HEK293 (cell line): ENCODE measurements at regions not wholly inside any gene's neighbourhood (a gene's known extent, or its start where the extent isn't known, plus 50 kb on each side); places are given as distances from the start of the nearest gene placed in this dataset.

Source experiments
- CTCF ChIA-PET: fragments of 350-600 bp; formaldehyde crosslinking; extraction: SDS; loops from one replicate; lab custom pipeline; 2021; ENCODE audit warnings: antibody characterized with exemption; lab: Yijun Ruan, JAX
- POLR2A ChIA-PET: fragments of 300-600 bp; formaldehyde crosslinking; extraction: SDS; loops from one replicate; lab custom pipeline; 2020; ENCODE audit warnings: antibody characterized with exemption, inconsistent platforms; lab: Yijun Ruan, JAX
- H3K27ac ChIP-seq: fragments of 200-500 bp; sonication (Bioruptor generic); 2 replicates; pipeline ENCODE4 v1.5.1; 2014; ENCODE audit warnings: low read depth, low read length, control low read depth, inconsistent platforms; ENCODE audit errors: extremely low read depth
- H3K36me3 ChIP-seq, 2 experiments: fragments of 200-500 bp in 1 of 2; sonication (Bioruptor generic) in 1 of 2; 1 replicate in 1 of 2; 2 replicates in 1 of 2; pipeline ENCODE4 v1.5.1; 2014 to 2017; ENCODE audit warnings: inconsistent platforms in 2 of 2, low read length in 2 of 2; ENCODE audit not compliant: control insufficient read depth in 2 of 2, insufficient read depth in 1 of 2
- H3K4me1 ChIP-seq: fragments of 200-500 bp; sonication (Bioruptor generic); 2 replicates; pipeline ENCODE4 v1.5.1; 2014; ENCODE audit warnings: mild to moderate bottlenecking, low read length, inconsistent platforms; ENCODE audit not compliant: control insufficient read depth, insufficient read depth
- H3K4me3 ChIP-seq: 2 replicates; pipeline ENCODE4 v1.5.1; 2011; ENCODE audit warnings: low read depth, mild to moderate bottlenecking, control low read depth, low read length, moderate library complexity
- H3K9me3 ChIP-seq: fragments of 200-500 bp; sonication (Bioruptor generic); 2 replicates; pipeline ENCODE4 v1.5.1; 2014; ENCODE audit warnings: low read depth, low read length, inconsistent platforms; ENCODE audit not compliant: control insufficient read depth, insufficient read depth
- BCL6B ChIP-seq: fragments of 450-650 bp; formaldehyde crosslinking; IDR thresholded peaks from 2 replicates; pipeline ENCODE4 v1.5.1; 2017; ENCODE audit warnings: missing biosample characterization, missing genetic modification characterization
- GLI4 ChIP-seq: fragments of 450-650 bp; formaldehyde crosslinking; IDR thresholded peaks from 2 replicates; pipeline ENCODE4 v1.5.1; 2016; ENCODE audit warnings: missing biosample characterization, missing genetic modification characterization
- KLF16 ChIP-seq: fragments of 450-650 bp; formaldehyde crosslinking; IDR thresholded peaks from 2 replicates; pipeline ENCODE4 v1.5.1; 2017; ENCODE audit warnings: missing biosample characterization, missing genetic modification characterization
- MZF1 ChIP-seq: fragments of 450-650 bp; formaldehyde crosslinking; IDR thresholded peaks from 2 replicates; pipeline ENCODE4 v1.5.1; 2017; ENCODE audit warnings: missing biosample characterization, missing genetic modification characterization, borderline replicate concordance
- OVOL3 ChIP-seq: fragments of 450-650 bp; formaldehyde crosslinking; IDR thresholded peaks from 2 replicates; pipeline ENCODE4 v1.5.1; 2016; ENCODE audit warnings: missing biosample characterization, missing genetic modification characterization
- RBAK ChIP-seq: fragments of 450-650 bp; formaldehyde crosslinking; IDR thresholded peaks from 2 replicates; pipeline ENCODE4 v1.5.1; 2016; ENCODE audit warnings: missing biosample characterization, missing genetic modification characterization
- SCRT1 ChIP-seq: fragments of 450-650 bp; formaldehyde crosslinking; IDR thresholded peaks from 2 replicates; pipeline ENCODE4 v1.5.1; 2016; ENCODE audit warnings: missing biosample characterization, missing genetic modification characterization, borderline replicate concordance
- YY1 ChIP-seq: fragments of 450-650 bp; formaldehyde crosslinking; IDR thresholded peaks from 2 replicates; pipeline ENCODE4 v1.5.1; 2018; ENCODE audit warnings: missing biosample characterization, missing genetic modification characterization
- ZBTB8A ChIP-seq: fragments of 450-650 bp; formaldehyde crosslinking; IDR thresholded peaks from 2 replicates; pipeline ENCODE4 v1.5.1; 2016; ENCODE audit warnings: missing biosample characterization, missing genetic modification characterization
- ZNF140 ChIP-seq: fragments of 450-650 bp; formaldehyde crosslinking; IDR thresholded peaks from 2 replicates; pipeline ENCODE4 v1.5.1; 2016; ENCODE audit warnings: missing biosample characterization, missing genetic modification characterization
- ZNF169 ChIP-seq: fragments of 450-650 bp; formaldehyde crosslinking; IDR thresholded peaks from 2 replicates; pipeline ENCODE4 v1.5.1; 2016; ENCODE audit warnings: missing biosample characterization, missing genetic modification characterization
- ZNF202 ChIP-seq: fragments of 450-650 bp; formaldehyde crosslinking; IDR thresholded peaks from 2 replicates; pipeline ENCODE4 v1.5.1; 2016; ENCODE audit warnings: missing biosample characterization, missing genetic modification characterization, borderline replicate concordance
- ZNF221 ChIP-seq: fragments of 450-650 bp; formaldehyde crosslinking; IDR thresholded peaks from 2 replicates; pipeline ENCODE4 v1.5.1; 2017; ENCODE audit warnings: missing biosample characterization, missing genetic modification characterization, borderline replicate concordance
- ZNF24 ChIP-seq: fragments of 450-650 bp; formaldehyde crosslinking; IDR thresholded peaks from 2 replicates; pipeline ENCODE4 v1.5.1; 2016; ENCODE audit warnings: missing biosample characterization, missing genetic modification characterization
- ZNF292 ChIP-seq: fragments of 450-650 bp; formaldehyde crosslinking; IDR thresholded peaks from 2 replicates; pipeline ENCODE4 v1.5.1; 2016; ENCODE audit warnings: low read depth, missing biosample characterization, missing genetic modification characterization, borderline replicate concordance
- ZNF324 ChIP-seq: fragments of 450-650 bp; formaldehyde crosslinking; IDR thresholded peaks from 2 replicates; pipeline ENCODE4 v1.5.1; 2016; ENCODE audit warnings: missing biosample characterization, missing genetic modification characterization
- ZNF37A ChIP-seq: fragments of 450-650 bp; IDR thresholded peaks from 2 replicates; pipeline ENCODE4 v1.5.1; 2018; ENCODE audit warnings: missing biosample characterization, missing genetic modification characterization
- ZNF394 ChIP-seq: fragments of 450-650 bp; formaldehyde crosslinking; IDR thresholded peaks from 2 replicates; pipeline ENCODE4 v1.5.1; 2016; ENCODE audit warnings: missing biosample characterization, missing genetic modification characterization, mild to moderate bottlenecking, moderate library complexity, borderline replicate concordance
- ZNF548 ChIP-seq: fragments of 450-650 bp; formaldehyde crosslinking; IDR thresholded peaks from 2 replicates; pipeline ENCODE4 v1.5.1; 2016; ENCODE audit warnings: missing biosample characterization, missing genetic modification characterization
- ZNF555 ChIP-seq: fragments of 450-650 bp; formaldehyde crosslinking; conservative IDR thresholded peaks from 2 replicates; pipeline ENCODE4 v1.5.1; 2017; ENCODE audit warnings: missing biosample characterization, mild to moderate bottlenecking, missing genetic modification characterization, inconsistent platforms
- ZNF558 ChIP-seq: fragments of 450-650 bp; formaldehyde crosslinking; IDR thresholded peaks from 2 replicates; pipeline ENCODE4 v1.5.1; 2016; ENCODE audit warnings: missing biosample characterization, missing genetic modification characterization
- ZNF561 ChIP-seq: fragments of 450-650 bp; IDR thresholded peaks from 2 replicates; pipeline ENCODE4 v1.5.1; 2018; ENCODE audit warnings: missing biosample characterization, missing genetic modification characterization, borderline replicate concordance
- ZNF658 ChIP-seq: fragments of 450-650 bp; formaldehyde crosslinking; IDR thresholded peaks from 2 replicates; pipeline ENCODE4; 2016; ENCODE audit warnings: missing biosample characterization, missing genetic modification characterization
- ZNF677 ChIP-seq: fragments of 450-650 bp; IDR thresholded peaks from 2 replicates; pipeline ENCODE4 v1.5.0; 2018; ENCODE audit warnings: missing biosample characterization, mild to moderate bottlenecking, missing genetic modification characterization, moderate library complexity
- ZNF76 ChIP-seq: fragments of 450-650 bp; formaldehyde crosslinking; IDR thresholded peaks from 2 replicates; pipeline ENCODE4; 2016; ENCODE audit warnings: low read depth, missing biosample characterization, missing genetic modification characterization, borderline replicate concordance
- ZNF777 ChIP-seq: fragments of 450-650 bp; formaldehyde crosslinking; IDR thresholded peaks from 2 replicates; pipeline ENCODE4 v1.5.1; 2017; ENCODE audit warnings: missing biosample characterization, missing genetic modification characterization, borderline replicate concordance
- ZSCAN5A ChIP-seq: fragments of 450-650 bp; formaldehyde crosslinking; IDR thresholded peaks from 2 replicates; pipeline ENCODE4 v1.5.1; 2016; ENCODE audit warnings: missing biosample characterization, missing genetic modification characterization
- TF ChIP-seq, protein P1 (sequence below): fragments of 450-650 bp; formaldehyde crosslinking; IDR thresholded peaks from 2 replicates; pipeline ENCODE4 v1.5.1; 2016; ENCODE audit warnings: missing biosample characterization, missing genetic modification characterization
- TF ChIP-seq, protein P2 (sequence below): fragments of 450-650 bp; formaldehyde crosslinking; IDR thresholded peaks from 2 replicates; pipeline ENCODE4 v1.5.1; 2016; ENCODE audit warnings: missing biosample characterization, missing genetic modification characterization
- TF ChIP-seq, protein P3 (sequence below): fragments of 450-650 bp; formaldehyde crosslinking; IDR thresholded peaks from 2 replicates; pipeline ENCODE4 v1.5.1; 2016; ENCODE audit warnings: missing biosample characterization, missing genetic modification characterization

GRCh38 chr10:78575400-78575799, 493.4 kb upstream of the ZMIZ1 start:
- TF ChIP-seq ZNF221 (tag by site-specific recombination) (no peak), ZNF394 (tag by site-specific recombination) (no peak), ZNF24 (tag by site-specific recombination) (no peak), ZNF169 (tag by site-specific recombination) (no peak), OVOL3 (tag by site-specific recombination) (no peak), MZF1 (no peak), ZNF548 (tag by site-specific recombination) (no peak), ZNF555 (tag by site-specific recombination) (no peak), RBAK (tag by site-specific recombination) (no peak), ZNF658 (tag by site-specific recombination) (no peak), ZNF202 (tag by site-specific recombination) (no peak), ZNF76 (no peak)
- TF ChIP-seq, protein P1, sequence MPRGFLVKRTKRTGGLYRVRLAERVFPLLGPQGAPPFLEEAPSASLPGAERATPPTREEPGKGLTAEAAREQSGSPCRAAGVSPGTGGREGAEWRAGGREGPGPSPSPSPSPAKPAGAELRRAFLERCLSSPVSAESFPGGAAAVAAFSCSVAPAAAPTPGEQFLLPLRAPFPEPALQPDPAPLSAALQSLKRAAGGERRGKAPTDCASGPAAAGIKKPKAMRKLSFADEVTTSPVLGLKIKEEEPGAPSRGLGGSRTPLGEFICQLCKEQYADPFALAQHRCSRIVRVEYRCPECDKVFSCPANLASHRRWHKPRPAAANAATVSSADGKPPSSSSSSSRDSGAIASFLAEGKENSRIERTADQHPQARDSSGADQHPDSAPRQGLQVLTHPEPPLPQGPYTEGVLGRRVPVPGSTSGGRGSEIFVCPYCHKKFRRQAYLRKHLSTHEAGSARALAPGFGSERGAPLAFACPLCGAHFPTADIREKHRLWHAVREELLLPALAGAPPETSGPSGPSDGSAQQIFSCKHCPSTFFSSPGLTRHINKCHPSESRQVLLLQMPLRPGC (tag by site-specific recombination) = no peak
- TF ChIP-seq, protein P2, sequence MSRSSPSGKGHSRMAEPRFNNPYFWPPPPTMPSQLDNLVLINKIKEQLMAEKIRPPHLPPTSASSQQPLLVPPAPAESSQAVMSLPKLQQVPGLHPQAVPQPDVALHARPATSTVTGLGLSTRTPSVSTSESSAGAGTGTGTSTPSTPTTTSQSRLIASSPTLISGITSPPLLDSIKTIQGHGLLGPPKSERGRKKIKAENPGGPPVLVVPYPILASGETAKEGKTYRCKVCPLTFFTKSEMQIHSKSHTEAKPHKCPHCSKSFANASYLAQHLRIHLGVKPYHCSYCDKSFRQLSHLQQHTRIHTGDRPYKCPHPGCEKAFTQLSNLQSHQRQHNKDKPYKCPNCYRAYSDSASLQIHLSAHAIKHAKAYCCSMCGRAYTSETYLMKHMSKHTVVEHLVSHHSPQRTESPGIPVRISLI (tag by site-specific recombination) = no peak
- Histone ChIP-seq H3K27ac (no peak overlapping the region), H3K36me3 (no peaks in the 10 kb centered on the region), H3K4me1 (no peaks in the 10 kb centered on the region), H3K9me3 (no peaks in the 10 kb centered on the region), H3K4me3 (no peak overlapping the region)
- ChIA-PET CTCF (interaction anchor here (0.7 to 1.6 kb wide), 2 partner anchors 83 to 741 kb away, joined by 3 to 4 read pairs; no protein-coding TSS in a partner anchor), POLR2A (no interaction called here)

- H3K4me1 ChIP-seq = no peaks in the 10 kb centered on the region
- ChIA-PET CTCF (interaction anchor here (0.7 to 1.6 kb wide), 3 partner anchors 82 to 740 kb away, joined by 3 to 4 read pairs (median 3); no protein-coding TSS in a partner anchor), POLR2A (no interaction called here)
- H3K36me3 ChIP-seq = no peaks in the 10 kb centered on the region
- TF ChIP-seq ZNF140 (no peak), ZNF324 (tag by site-specific recombination) (no peak), ZNF37A (tag by site-specific recombination) (no peak), KLF16 (tag by site-specific recombination) (no peak), ZNF777 (tag by site-specific recombination) (no peak), ZNF558 (tag by site-specific recombination) (no peak), ZNF292 (tag by site-specific recombination) (no peak), BCL6B (tag by site-specific recombination) (no peak), ZNF561 (tag by site-specific recombination) (no peak), ZSCAN5A (tag by site-specific recombination) (no peak), GLI4 (tag by site-specific recombination) (no peak), YY1 (tag by site-specific recombination) (no peak), ZNF677 (tag by site-specific recombination) (no peak), ZBTB8A (tag by site-specific recombination) (no peak), SCRT1 (tag by site-specific recombination) (no peak)
- TF ChIP-seq, protein P3, sequence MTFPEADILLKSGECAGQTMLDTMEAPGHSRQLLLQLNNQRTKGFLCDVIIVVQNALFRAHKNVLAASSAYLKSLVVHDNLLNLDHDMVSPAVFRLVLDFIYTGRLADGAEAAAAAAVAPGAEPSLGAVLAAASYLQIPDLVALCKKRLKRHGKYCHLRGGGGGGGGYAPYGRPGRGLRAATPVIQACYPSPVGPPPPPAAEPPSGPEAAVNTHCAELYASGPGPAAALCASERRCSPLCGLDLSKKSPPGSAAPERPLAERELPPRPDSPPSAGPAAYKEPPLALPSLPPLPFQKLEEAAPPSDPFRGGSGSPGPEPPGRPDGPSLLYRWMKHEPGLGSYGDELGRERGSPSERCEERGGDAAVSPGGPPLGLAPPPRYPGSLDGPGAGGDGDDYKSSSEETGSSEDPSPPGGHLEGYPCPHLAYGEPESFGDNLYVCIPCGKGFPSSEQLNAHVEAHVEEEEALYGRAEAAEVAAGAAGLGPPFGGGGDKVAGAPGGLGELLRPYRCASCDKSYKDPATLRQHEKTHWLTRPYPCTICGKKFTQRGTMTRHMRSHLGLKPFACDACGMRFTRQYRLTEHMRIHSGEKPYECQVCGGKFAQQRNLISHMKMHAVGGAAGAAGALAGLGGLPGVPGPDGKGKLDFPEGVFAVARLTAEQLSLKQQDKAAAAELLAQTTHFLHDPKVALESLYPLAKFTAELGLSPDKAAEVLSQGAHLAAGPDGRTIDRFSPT (tag by site-specific recombination) = no peak
- no peak overlapping the region for H3K27ac ChIP-seq
- H3K9me3 ChIP-seq = no peaks in the 10 kb centered on the region
- H3K4me3 ChIP-seq = no peak overlapping the region
These were observed 492.5 kb upstream of the ZMIZ1 start for GRCh38 chr10:78576276-78576675.
